ENCODE measurements at regions not wholly inside any gene's neighbourhood (a gene's known extent, or its start where the extent isn't known, plus 50 kb on each side); places are given as distances from the start of the nearest gene placed in this dataset.

GRCh38 chr11:19478891-19479290, 233.7 kb upstream of the NAV2 start:
- TF ChIP-seq CTCF (IDR thresholded peaks at IDR 0.05; ENCODE audit: insufficient read depth, low read length) (no peak), POLR2AphosphoS5 (IDR thresholded peaks at IDR 0.05; ENCODE audit: low read depth) (no peak), REST (IDR thresholded peaks at IDR 0.05; ENCODE audit: insufficient replicate concordance, low read depth) (no peak), GABPA (IDR thresholded peaks at IDR 0.05; ENCODE audit: low read depth) (no peak), SPI1 (IDR thresholded peaks at IDR 0.05; ENCODE audit: borderline replicate concordance, low read depth) (no peak)

All from HL-60 (cell line).